ENCODE measurements at regions not wholly inside any gene's neighbourhood (a gene's known extent, or its start where the extent isn't known, plus 50 kb on each side); places are given as distances from the start of the nearest gene placed in this dataset.

DNA sequence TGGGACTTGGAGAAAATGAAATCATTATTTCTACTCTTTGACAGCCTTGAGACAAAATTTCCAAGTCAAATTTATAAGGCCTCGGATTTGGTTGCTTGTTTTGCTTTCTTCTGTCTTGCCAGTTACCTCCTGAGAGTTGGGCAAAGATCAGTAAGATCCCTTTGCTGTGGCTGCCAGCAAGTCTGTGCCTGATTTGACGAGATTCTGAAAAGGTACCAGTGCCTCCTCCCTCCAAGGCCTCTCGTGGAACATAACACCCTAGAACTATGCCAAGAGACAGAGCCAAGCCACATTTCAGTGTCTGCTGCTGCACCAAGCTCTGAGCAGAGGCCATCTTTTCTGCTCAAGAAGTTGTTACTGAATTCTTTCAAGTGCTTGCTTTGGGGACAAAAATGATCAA, 61.0 kb downstream of the GTPBP8 start:
- DNase-seq, result peak; percentile 12

DNA sequence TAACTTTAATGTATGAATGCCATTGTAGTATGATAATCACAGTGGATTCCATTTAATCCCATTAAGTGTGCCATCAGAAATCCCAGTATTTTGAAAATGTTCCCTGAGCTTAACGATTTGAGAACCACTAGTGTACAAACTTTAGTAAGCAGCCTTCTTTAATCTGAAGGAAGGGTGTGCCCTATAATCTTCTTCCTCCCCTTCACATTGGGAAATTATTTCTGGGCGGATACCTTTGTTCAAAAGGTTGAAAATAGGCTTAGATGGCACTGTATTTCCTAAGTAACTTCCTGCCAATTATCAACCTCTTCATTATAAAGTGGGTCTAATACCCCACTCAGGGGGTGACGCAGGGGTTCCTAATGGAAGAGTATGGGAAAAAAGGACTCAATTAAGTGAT, 62.4 kb downstream of the GTPBP8 start:
- no peak for DNase-seq

DNA sequence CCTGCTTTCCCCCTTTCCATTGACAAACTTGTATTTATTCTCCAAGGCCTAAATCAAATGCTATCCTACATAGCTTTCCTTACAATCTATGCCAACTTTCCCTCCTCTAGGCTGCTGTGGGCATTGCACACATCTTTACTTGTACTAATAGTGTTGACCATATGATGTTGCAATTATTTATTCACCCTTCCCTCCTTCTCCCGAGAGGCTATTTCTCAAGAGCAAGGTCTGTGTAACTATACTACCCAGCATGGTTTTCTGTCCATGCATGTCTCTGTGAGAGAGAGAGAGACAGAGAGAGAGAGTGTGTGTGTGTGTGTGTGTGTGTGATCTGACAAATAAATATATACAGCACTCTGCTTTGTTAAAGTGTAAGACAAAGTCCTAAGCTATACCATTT, 63.8 kb downstream of the GTPBP8 start:
- DNase-seq, result no peak

DNA sequence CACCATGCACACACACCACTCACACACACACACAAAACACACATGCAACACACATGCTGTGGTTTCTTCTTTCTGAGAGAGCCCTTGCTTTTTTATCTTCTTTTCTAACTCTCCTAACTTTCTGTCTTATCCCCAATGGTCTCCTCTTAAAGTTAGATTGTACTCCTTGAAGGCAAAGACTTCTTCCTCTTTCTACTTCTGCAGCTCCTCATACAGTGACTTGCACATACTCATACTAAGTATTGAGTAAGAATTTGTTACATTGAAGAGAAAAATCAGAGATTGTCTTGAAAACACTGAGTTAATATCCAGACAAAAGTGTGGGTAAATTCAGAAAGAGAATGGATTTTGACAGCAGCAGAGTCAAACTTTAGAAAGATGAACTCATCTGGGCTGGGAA, 64.4 kb downstream of the GTPBP8 start:
- DNase-seq, result no peak

DNA sequence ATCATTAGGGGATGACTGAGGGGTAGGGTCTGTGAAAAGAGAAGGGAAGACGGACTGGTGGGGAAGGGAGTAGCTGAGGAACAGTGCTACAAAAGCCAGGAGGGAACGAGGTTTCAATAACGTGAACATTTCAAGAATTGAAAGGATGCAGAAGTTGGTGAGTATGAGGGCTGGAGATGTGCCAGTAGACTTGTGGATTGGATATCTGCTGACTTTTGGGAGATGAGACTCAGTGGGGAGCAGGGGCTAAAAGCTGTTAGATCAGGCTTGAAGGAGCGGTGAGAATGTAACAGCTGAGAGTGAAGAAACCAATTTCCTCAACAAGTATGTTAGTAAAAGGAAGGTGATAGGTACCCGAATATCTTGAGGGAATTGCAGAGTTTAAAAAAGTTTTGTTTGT, 65.2 kb downstream of the GTPBP8 start:
- DNase-seq, result no peak

- DNase-seq, result no peak
Observed at GRCh38 chr3:113057117-113057516, 66.3 kb downstream of the GTPBP8 start.

GRCh38 chr3:113058188-113058587, 67.4 kb downstream of the GTPBP8 start:
- DNase-seq, result no peak

DNA sequence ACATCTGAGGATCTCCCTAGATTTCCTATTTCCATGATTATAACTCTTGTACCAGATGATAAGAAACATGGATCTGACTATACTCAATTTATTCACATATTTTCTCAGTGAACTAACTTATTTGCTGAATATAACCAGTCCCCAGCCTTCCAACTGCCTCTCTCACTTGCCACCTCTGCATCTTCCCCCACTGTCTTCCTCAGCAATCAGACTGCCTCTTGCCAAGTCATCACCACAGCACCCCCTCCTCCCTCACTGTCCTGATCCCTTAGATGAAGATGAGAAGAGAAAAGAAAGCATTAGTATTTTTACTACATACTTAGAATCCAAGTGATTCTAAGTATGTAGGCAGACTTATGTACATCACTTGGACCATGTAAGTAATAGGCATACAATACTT, 71.9 kb downstream of the GTPBP8 start:
- DNase-seq, result no peak

DNA sequence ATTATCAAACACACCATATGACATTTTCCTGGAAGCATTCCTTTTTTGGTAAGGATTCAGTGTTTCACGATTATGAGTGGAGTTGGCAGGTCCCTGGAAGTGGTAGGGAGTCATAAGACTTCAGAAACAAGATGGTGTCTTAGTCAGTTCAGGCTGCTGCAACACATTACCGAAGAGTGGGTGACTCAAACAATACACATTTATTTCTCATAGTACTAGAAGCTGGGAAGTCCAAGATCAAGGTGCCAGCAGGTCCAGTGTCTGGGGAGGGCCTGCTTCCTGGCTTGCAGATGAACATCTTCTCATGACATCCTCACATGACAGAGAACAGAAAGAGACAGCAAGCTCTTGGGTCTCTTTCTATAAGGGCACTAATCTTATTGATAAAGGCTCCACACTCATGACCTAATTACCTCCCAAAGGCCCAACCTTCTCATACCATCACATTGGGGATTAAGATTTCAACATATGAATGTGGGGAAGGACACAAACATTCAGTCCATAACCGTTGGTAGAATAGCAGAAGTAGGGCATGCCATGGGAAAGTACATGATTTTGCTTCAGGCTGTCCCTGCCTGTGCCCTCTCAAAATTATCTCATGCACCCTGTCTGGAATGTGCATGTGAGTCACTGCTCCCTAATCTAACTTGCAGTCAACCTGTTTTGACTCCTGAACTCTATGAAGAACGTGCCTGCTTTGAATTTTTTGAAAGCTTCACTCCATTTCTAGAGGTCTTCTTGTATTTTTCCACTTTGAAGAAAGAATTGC, 72.5 kb downstream of the GTPBP8 start:
- no peak for DNase-seq

DNA sequence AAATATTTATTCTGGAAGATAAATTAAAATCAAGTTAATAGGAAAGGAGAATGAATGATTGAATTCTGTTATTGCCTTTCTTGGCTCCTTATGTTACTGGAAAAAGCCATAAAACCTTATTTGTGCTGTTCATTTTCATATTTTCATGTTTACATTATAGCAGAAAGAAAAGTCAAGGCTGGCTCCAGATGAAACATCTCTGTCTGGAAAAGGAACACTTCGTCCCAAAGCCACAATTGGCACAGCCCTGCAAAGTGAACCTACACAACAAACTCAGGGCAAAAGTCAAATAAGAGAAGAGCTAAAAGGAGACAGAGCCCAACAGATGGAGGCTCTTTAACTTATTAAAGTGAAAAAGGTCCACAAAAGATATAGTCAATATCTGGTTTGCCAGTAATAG, 73.4 kb downstream of the GTPBP8 start:
- DNase-seq, result no peak

DNA sequence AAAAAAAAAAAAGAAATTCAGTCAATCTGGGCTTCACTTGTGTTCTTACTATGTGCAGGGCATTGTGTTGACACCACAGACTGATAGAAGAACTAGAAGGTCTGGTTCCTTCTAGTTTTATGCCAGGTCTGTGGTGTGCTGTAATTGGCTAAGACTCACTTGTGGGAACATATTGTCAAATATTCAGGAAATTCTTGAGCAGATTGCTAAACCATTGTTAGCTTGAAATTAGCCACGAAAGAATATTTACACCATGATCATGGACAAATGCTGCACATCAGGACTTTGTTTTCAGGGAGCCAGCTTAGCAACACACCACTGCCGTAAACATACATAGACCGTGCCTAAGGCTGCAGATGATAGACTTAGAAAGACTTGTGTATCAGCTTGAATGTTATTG, 74.6 kb downstream of the GTPBP8 start:
- no peak for DNase-seq

DNA sequence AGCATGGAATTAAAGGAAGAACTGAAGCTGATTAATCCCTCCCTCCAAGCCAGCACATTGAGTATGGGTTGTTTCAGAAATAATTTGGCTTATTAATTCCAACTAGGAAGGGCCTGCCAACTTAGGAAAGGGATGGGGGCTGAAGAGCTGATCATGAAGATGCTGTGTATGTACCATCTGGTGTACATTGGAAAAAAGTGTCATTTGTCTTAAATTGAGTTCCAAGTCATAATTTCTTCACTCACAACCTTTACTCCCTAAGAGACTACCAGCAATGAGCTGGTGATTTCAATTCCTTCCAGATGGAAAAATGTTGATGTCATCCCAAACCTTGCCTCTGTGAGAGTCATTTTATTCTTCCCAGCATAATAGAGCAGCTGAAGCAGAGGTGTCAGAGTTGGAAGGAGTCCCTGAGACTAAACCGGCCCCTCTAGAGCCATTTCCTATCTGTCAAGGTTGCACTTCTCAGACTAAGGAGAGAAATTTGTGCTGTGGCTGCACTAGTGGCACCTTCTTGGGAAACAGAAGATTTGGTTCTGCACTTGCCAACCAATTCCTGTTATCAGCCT, 79.4 kb downstream of the GTPBP8 start:
- DNase-seq, result no peak

- no peak for DNase-seq
Observed at GRCh38 chr3:113070681-113071113, 79.9 kb downstream of the GTPBP8 start.

DNA sequence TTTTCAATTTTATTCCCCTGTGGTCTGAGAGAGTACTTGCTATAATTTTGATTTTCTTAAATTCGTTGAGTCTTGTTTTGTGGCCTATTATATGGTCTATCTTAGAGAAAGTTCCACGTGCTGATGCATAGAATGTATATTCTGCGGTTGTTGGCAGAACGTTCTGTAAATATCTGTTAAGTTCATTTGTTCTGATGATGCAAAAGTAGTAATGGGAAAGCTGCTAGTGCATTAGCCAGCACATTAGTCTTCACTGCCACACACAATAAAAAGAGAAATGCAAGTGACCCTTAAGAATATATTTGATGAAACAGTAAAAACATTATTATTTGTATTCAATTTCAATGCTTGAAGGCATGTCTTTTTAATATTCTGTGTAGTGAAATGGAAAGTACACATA, 84.8 kb downstream of the GTPBP8 start:
- no peak for DNase-seq

- no peak for DNase-seq
Observed at GRCh38 chr3:113079218-113079961, 88.6 kb downstream of the GTPBP8 start.

- no peak for DNase-seq
Observed at GRCh38 chr3:113084777-113085176, 94.0 kb downstream of the GTPBP8 start.

DNA sequence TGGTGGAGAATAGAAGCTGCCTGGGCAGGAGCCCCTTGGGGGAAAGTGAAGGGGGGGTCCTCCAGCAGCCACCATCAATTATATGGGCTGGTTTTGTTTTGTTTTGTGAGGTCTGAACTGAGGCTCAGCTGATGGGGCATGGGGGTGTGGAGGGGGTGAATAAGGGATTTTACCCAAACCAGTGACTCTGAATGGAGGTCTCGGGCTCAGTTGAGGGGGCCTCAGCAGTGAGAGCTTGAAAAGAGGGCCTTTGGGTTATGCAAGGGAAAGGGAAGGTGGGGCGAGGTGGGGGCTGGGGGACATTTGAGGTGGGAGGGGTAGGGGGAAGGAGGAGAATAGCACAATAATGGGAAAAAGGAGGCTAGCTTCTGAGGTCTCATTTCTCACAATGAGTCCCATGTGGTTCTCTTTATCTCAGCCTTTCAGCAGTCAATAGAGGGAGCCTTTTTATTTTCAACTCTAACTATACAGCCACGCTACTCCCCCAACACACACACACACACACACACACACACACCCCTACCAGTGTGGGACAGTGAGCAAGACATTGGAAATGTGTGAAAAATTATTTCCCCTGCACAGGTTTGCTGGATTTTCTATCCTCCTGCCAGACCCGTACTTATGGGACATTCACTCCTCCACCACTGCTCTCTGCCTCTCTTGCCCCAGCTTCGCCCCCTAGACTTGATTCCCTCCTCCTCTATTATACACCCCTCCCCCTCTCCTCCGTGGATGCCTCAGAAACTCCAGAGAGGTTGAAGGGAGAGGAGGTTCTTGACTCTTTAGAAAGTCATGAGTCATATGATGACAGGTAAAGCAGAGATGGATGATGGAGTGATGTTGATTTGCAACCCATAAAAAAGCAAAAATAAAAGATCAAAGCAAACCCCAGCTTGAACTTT, 96.0 kb downstream of the GTPBP8 start:
- DNase-seq, result no peak

DNA sequence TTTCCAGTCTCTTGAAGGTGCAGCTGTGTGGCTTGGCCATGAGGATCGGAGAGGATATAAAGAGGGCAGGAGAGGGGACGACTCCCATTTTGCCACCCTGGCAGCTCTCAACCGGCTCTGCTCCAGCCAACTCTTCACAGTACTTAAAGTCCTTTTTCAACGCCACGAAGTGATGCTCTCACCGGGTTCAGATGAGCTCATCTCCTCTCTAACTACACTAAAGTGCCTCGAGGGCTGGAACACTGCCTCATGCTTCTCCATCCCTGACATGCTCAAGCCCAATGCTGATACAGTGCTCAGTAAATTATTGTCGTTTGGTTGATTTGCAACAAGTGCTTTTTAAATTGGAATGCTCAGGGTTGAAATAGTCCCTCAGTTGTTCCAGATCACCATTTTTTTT, 97.8 kb downstream of the GTPBP8 start:
- no peak for DNase-seq

GRCh38 chr3:113091417-113091816, 100.6 kb downstream of the GTPBP8 start:
- no peak for DNase-seq

GRCh38 chr3:113092746-113093145, 102.0 kb downstream of the GTPBP8 start:
- DNase-seq, result no peak

DNA sequence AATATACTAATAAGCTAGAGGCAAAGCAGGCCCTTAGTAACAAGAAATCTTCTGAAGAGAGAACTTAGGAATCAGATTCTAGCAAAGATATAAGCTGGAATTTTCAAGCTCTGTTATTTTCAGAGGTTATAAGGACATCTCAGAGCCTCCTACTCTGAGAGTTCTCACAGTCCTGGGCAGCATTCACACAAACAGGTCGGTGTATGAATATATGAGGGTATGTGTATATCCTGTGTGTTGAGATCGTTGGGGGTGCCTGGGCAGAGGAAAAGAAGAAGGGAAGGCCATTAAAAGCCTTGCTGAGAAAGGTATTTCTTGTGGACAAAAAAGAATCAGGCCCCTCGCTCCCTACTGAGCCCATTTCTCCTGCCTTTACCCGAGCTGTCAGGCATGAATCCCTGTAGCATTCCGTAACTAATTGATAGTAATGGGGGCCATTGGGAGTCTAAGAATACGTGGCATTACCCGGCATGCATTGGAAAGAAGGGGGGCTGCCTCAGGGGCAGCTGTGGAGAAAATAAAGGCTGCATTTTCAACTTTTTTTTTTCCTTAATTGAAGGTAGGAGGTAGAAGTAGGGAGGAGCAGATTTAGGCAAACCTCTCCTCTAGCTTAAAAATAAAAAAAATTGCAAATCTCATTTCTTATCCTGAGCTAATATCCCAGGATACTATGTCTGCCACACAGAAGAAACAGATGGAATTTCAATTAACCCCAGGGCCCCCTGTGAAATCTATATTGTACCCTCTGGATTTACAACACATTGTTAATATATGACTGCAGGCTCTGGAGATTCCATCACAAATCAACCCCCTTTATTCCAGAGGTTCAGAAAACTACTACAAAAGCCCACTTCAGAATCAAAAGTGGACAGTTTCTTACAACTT, 103.8 kb downstream of the GTPBP8 start:
- DNase-seq, result no peak
